Bronchial epithelial cell (primary cell): ENCODE measurements at regions not wholly inside any gene's neighbourhood (a gene's known extent, or its start where the extent isn't known, plus 50 kb on each side); places are given as distances from the start of the nearest gene placed in this dataset.

ENCODE experiments used
- DNase-seq: peaks from one replicate; pipeline ENCODE4 v3.0.0-alpha.2; 2010; ENCODE audit warnings: low read depth
- FAIRE-seq: peaks from 2 replicates; lab custom pipeline; 2011; peaks lifted over from hg19 to GRCh38; lab: Jason Lieb, UNC
- H3K27me3 ChIP-seq: 2 replicates; pipeline ENCODE4 v1.5.1; 2011; ENCODE audit warnings: low read length; ENCODE audit not compliant: control insufficient read depth, insufficient read depth
- H3K36me3 ChIP-seq: 2 replicates; pipeline ENCODE4 v1.5.1; 2011; ENCODE audit warnings: low read length; ENCODE audit not compliant: control insufficient read depth, insufficient read depth
- H3K4me3 ChIP-seq: 2 replicates; pipeline ENCODE4 v1.5.1; 2011; ENCODE audit warnings: mild to moderate bottlenecking, low read depth, low read length, control low read depth
- CTCF ChIP-seq: IDR thresholded peaks from 2 replicates; pipeline ENCODE4 v1.5.1; 2011; ENCODE audit warnings: mild to moderate bottlenecking, moderate library complexity, low read length, control low read depth, inconsistent platforms; ENCODE audit not compliant: insufficient read depth, severe bottlenecking

- no peak for TF ChIP-seq CTCF
- FAIRE-seq (no peak), DNase-seq (no peak)
- Histone ChIP-seq H3K4me3 (no peak overlapping the region), H3K36me3 (no peaks in the 10 kb centered on the region), H3K27me3 (no peaks in the 10 kb centered on the region)
Measured at GRCh38 chr7:153380636-153381035, 621.1 kb downstream of the ACTR3B start.

- DNase-seq: no peak
- no peaks in the 10 kb centered on the region for H3K36me3 ChIP-seq
- no peak for FAIRE-seq
- H3K4me3 ChIP-seq: no peak overlapping the region
- TF ChIP-seq CTCF: peak; percentile 15
- H3K27me3 ChIP-seq: no peaks in the 10 kb centered on the region
Measured at GRCh38 chr7:153381275-153382040, 621.9 kb downstream of the ACTR3B start.

- Histone ChIP-seq H3K36me3 (no peaks in the 10 kb centered on the region), H3K4me3 (no peak overlapping the region), H3K27me3 (no peaks in the 10 kb centered on the region)
- no peak for TF ChIP-seq CTCF
- FAIRE-seq (no peak), DNase-seq (no peak)
Measured at GRCh38 chr7:153382641-153383101, 623.1 kb downstream of the ACTR3B start.

- Histone ChIP-seq H3K36me3 (no peaks in the 10 kb centered on the region), H3K27me3 (no peaks in the 10 kb centered on the region), H3K4me3 (no peak overlapping the region)
- FAIRE-seq (no peak), DNase-seq (no peak)
- no peak for TF ChIP-seq CTCF
Measured at GRCh38 chr7:153383781-153384180, 624.2 kb downstream of the ACTR3B start.

- TF ChIP-seq CTCF: no peak
- FAIRE-seq (no peak), DNase-seq (no peak)
- no peak overlapping the region for H3K4me3 ChIP-seq
- H3K27me3 ChIP-seq: no peaks in the 10 kb centered on the region
- no peaks in the 10 kb centered on the region for H3K36me3 ChIP-seq
Measured at GRCh38 chr7:153385502-153385901, 626.0 kb downstream of the ACTR3B start.
